A673 (cell line): ENCODE measurements at regions not wholly inside any gene's neighbourhood (a gene's known extent, or its start where the extent isn't known, plus 50 kb on each side); places are given as distances from the start of the nearest gene placed in this dataset.

Experiments
- EZH2 ChIP-seq: fragments of 200-600 bp; sonication (generic); IDR thresholded peaks from 2 replicates; pipeline ENCODE4 v1.6.1; 2017; ENCODE audit warnings: borderline replicate concordance, low read depth, mild to moderate bottlenecking, mixed read lengths, antibody characterized with exemption, low read length; ENCODE audit not compliant: poor library complexity, severe bottlenecking
- TF ChIP-seq, protein P1 (sequence below): fragments of 300-800, 200-600 bp; sonication (generic); conservative IDR thresholded peaks from 2 replicates; pipeline ENCODE4 v1.5.1; 2017; ENCODE audit warnings: low read depth, mild to moderate bottlenecking, antibody characterized with exemption, low read length, moderate library complexity, mixed read lengths

GRCh38 chrX:39616098-39616729 is 481.5 kb downstream of the BCOR start:
- TF ChIP-seq, protein P1, sequence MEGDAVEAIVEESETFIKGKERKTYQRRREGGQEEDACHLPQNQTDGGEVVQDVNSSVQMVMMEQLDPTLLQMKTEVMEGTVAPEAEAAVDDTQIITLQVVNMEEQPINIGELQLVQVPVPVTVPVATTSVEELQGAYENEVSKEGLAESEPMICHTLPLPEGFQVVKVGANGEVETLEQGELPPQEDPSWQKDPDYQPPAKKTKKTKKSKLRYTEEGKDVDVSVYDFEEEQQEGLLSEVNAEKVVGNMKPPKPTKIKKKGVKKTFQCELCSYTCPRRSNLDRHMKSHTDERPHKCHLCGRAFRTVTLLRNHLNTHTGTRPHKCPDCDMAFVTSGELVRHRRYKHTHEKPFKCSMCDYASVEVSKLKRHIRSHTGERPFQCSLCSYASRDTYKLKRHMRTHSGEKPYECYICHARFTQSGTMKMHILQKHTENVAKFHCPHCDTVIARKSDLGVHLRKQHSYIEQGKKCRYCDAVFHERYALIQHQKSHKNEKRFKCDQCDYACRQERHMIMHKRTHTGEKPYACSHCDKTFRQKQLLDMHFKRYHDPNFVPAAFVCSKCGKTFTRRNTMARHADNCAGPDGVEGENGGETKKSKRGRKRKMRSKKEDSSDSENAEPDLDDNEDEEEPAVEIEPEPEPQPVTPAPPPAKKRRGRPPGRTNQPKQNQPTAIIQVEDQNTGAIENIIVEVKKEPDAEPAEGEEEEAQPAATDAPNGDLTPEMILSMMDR, result no peak
- no peak for TF ChIP-seq EZH2
